ENCODE measurements at regions not wholly inside any gene's neighbourhood (a gene's known extent, or its start where the extent isn't known, plus 50 kb on each side); places are given as distances from the start of the nearest gene placed in this dataset.
A peak's percentile ranks its signal among the peaks of the same experiment; 100 is the strongest.
"Not testable (repeated sequence)": the region's sequence is repeated elsewhere in the genome, so short reads cannot be mapped to it uniquely, and the experiment has no call there.

DNA sequence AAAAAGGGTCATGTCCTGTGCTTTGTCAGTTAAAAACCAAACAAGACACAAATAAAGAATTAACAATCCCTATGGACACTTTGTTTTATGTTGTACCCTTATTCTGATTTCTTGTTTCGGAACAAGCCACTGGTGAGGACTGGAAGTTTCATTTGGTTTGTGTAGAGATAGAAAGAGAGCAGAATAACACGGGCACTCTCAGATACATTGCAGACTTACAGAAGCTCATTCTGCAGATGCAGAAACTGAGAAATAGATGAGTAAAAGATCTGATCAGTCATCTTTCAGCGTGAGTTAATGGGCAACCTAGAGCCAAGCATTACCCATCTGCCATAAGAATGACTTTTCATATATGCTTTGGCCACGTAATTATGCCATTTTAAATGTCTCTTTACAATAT lies 407.6 kb downstream of the RAB38 start:
- H3K79me2 ChIP-seq (ENCODE audit: low read length): no peaks in the 10 kb centered on the region

DNA sequence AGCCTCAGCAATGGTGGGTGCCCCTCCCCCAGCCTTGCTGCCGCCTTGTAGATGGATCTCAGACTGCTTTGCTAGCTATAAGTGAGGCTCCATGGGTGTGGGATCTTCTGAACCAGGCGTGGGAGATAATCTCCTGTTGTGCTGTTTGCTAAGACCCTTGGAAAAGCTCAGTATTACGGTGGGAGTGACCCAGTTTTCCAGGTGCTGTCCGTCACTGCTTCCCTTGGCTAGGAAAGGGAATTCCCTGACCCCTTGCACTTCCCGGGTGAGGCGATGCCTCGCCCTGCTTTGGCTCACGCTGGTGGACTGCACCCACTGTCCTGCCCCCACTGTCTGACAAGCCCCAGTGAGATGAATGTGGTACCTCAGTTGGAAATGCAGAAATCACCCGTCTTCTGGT lies 411.2 kb downstream of the RAB38 start:
- ATAC-seq (peak; percentile 31), DNase-seq (peak; percentile 25)
- H3K27me3 ChIP-seq (ENCODE audit: low read length); H3K9me3 ChIP-seq (ENCODE audit: low read length); H3K36me3 ChIP-seq (ENCODE audit: low read depth, low read length); H3K9me2 ChIP-seq (replicated peaks; ENCODE audit: low read length); BruUV-seq (replicated peaks); H3F3A ChIP-seq (ENCODE audit: low read length, unreplicated experiment); H3K79me2 ChIP-seq (ENCODE audit: low read length); H4K20me1 ChIP-seq (ENCODE audit: low read length): not testable (repeated sequence)
- Histone ChIP-seq H3K4me3 (ENCODE audit: low read length) (0 out of 2 replicates have a peak overlapping the region, but pooled peaks have one; percentile 29), H2AFZ (ENCODE audit: low read length) (peak overlapping the region; percentile 49; the same call in 1 of the 2 replicates), H3K4me1 (ENCODE audit: insufficient read depth, low read length) (peaks cover 15% of the 10 kb centered on the region), H3K27ac (ENCODE audit: low read length) (peak overlapping the region; percentile 83), H3K9ac (ENCODE audit: low read length) (peak overlapping the region; percentile 59), H3K4me2 (ENCODE audit: low read length) (peak overlapping the region; percentile 8)
- POLR2A ChIA-PET (ENCODE audit: unreplicated experiment): interaction anchor here (0.6 kb wide), 3 partner anchors 72 to 283 kb away, joined by 3 to 4 read pairs (median 3); no protein-coding TSS in a partner anchor
- intact Hi-C loops (cut with micrococcal nuclease): loop anchor here (2.0 kb wide), 2 partner anchors 47 to 57 kb away; no protein-coding TSS in a partner anchor
- CTCF ChIA-PET: interaction anchor here (1.1 to 1.2 kb wide), 2 partner anchors 37 to 114 kb away, joined by 3 read pairs; no protein-coding TSS in a partner anchor

More for the DNA sequence above, 407.6 kb downstream of the RAB38 start:
- no peak overlapping the region for H2AFZ ChIP-seq (ENCODE audit: low read length)
- BruUV-seq (replicated peaks): no TSS peak
- H3F3A ChIP-seq (ENCODE audit: low read length, unreplicated experiment): no peaks in the 10 kb centered on the region
- H3K9me3 ChIP-seq (ENCODE audit: low read length): no peaks in the 10 kb centered on the region
- H4K20me1 ChIP-seq (ENCODE audit: low read length): no peaks in the 10 kb centered on the region
- no peak for TF ChIP-seq EZH2 (IDR thresholded peaks at IDR 0.05; ENCODE audit: low read length, unreplicated experiment)
- H3K27ac ChIP-seq (ENCODE audit: low read length): no peak overlapping the region
- no peaks in the 10 kb centered on the region for H3K9me2 ChIP-seq (replicated peaks; ENCODE audit: low read length)
- no peak overlapping the region for H3K4me2 ChIP-seq (ENCODE audit: low read length)
- DNase-seq (no peak), ATAC-seq (no peak)
- no peaks in the 10 kb centered on the region for H3K36me3 ChIP-seq (ENCODE audit: low read depth, low read length)
- no peak overlapping the region for H3K4me3 ChIP-seq (ENCODE audit: low read length)
- intact Hi-C loops (cut with micrococcal nuclease): loop anchor here (5.0 kb wide), 1 partner anchor 110 kb away; no protein-coding TSS in a partner anchor
- no peaks in the 10 kb centered on the region; the same call in 1 of the 2 replicates for H3K27me3 ChIP-seq (ENCODE audit: low read length)
- ChIA-PET CTCF (no interaction called here), POLR2A (ENCODE audit: unreplicated experiment) (no interaction called here)
- H3K9ac ChIP-seq (ENCODE audit: low read length): no peak overlapping the region
- peaks cover 15% of the 10 kb centered on the region for H3K4me1 ChIP-seq (ENCODE audit: insufficient read depth, low read length)

DNA sequence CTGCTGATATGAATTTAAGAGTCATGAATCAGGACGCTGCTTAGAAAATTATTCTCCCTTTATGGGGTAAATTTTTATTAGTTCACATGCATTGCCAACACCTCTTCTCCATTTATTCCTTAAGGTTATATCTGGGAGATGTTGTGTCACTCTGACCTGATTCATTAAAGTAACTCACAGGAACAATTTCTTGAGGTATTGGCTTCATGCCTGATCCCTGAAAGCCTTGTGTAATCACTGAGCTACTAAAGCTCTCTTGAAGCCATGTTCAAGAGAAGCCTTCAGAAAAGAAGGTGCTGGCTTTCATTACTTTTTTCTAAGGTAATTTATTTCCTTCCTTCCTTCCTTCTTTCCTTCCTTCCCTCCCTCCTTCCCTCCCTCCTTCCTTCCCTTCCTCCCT lies 420.6 kb downstream of the RAB38 start:
- ChIA-PET POLR2A (ENCODE audit: unreplicated experiment) (interaction anchor here (0.6 kb wide), 1 partner anchor 877 kb away, joined by 3 read pairs; no protein-coding TSS in a partner anchor), CTCF (no interaction called here)
- no peaks in the 10 kb centered on the region for H3K27me3 ChIP-seq (ENCODE audit: low read length)
- no peaks in the 10 kb centered on the region for H3K9me2 ChIP-seq (replicated peaks; ENCODE audit: low read length)
- H3F3A ChIP-seq (ENCODE audit: low read length, unreplicated experiment): no peaks in the 10 kb centered on the region
- H2AFZ ChIP-seq (ENCODE audit: low read length): no peak overlapping the region
- H3K4me3 ChIP-seq (ENCODE audit: low read length): no peak overlapping the region
- H3K36me3 ChIP-seq (ENCODE audit: low read depth, low read length): no peaks in the 10 kb centered on the region
- H3K27ac ChIP-seq (ENCODE audit: low read length): no peak overlapping the region
- ATAC-seq: peak; percentile 54
- no peaks in the 10 kb centered on the region for H3K9me3 ChIP-seq (ENCODE audit: low read length)
- H3K4me2 ChIP-seq (ENCODE audit: low read length): no peak overlapping the region
- TF ChIP-seq EZH2 (IDR thresholded peaks at IDR 0.05; ENCODE audit: low read length, unreplicated experiment) (no peak), EZH2phosphoT487 (IDR thresholded peaks at IDR 0.05; ENCODE audit: borderline replicate concordance, low read length) (no peak)
- TF ChIP-seq, protein P1, sequence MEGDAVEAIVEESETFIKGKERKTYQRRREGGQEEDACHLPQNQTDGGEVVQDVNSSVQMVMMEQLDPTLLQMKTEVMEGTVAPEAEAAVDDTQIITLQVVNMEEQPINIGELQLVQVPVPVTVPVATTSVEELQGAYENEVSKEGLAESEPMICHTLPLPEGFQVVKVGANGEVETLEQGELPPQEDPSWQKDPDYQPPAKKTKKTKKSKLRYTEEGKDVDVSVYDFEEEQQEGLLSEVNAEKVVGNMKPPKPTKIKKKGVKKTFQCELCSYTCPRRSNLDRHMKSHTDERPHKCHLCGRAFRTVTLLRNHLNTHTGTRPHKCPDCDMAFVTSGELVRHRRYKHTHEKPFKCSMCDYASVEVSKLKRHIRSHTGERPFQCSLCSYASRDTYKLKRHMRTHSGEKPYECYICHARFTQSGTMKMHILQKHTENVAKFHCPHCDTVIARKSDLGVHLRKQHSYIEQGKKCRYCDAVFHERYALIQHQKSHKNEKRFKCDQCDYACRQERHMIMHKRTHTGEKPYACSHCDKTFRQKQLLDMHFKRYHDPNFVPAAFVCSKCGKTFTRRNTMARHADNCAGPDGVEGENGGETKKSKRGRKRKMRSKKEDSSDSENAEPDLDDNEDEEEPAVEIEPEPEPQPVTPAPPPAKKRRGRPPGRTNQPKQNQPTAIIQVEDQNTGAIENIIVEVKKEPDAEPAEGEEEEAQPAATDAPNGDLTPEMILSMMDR (conservative IDR thresholded peaks at IDR 0.05; ENCODE audit: low read depth, low read length): no peak
- H3K9ac ChIP-seq (ENCODE audit: low read length): no peak overlapping the region
- intact Hi-C loops (cut with micrococcal nuclease): no loop called here
- no TSS peak for BruUV-seq (replicated peaks)
- no peaks in the 10 kb centered on the region for H3K79me2 ChIP-seq (ENCODE audit: low read length)
- peak; percentile 19 for DNase-seq
- H4K20me1 ChIP-seq (ENCODE audit: low read length): no peaks in the 10 kb centered on the region
- H3K4me1 ChIP-seq (ENCODE audit: insufficient read depth, low read length): no peaks in the 10 kb centered on the region

DNA sequence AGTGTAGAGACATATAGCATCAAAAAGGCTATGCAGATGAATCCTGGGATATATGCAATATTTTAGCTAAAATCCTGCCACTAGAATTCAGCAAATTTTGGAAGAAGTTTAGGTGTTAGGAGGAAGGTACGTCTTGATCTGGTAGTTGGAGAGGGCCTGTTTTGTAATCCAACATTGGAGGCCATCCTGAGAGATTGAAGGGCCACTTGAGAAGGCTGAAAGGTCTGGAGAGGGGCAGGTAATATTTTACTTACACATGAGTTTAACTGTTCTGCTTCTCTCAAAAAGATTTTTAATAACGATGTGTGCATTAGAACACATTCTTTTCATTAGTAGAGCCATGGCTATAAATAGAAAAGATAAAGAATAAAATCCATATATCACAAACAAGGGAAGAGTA lies 422.1 kb downstream of the RAB38 start:
- Histone ChIP-seq H3K4me1 (ENCODE audit: insufficient read depth, low read length) (no peaks in the 10 kb centered on the region), H3K4me3 (ENCODE audit: low read length) (no peak overlapping the region), H3K79me2 (ENCODE audit: low read length) (no peaks in the 10 kb centered on the region), H3K9me3 (ENCODE audit: low read length) (no peaks in the 10 kb centered on the region), H3K27me3 (ENCODE audit: low read length) (no peaks in the 10 kb centered on the region), H2AFZ (ENCODE audit: low read length) (no peak overlapping the region), H3K36me3 (ENCODE audit: low read depth, low read length) (no peaks in the 10 kb centered on the region), H3K27ac (ENCODE audit: low read length) (no peak overlapping the region), H3K4me2 (ENCODE audit: low read length) (no peak overlapping the region), H4K20me1 (ENCODE audit: low read length) (no peaks in the 10 kb centered on the region), H3K9ac (ENCODE audit: low read length) (no peak overlapping the region), H3F3A (ENCODE audit: low read length, unreplicated experiment) (no peaks in the 10 kb centered on the region), H3K9me2 (replicated peaks; ENCODE audit: low read length) (no peaks in the 10 kb centered on the region)
- ChIA-PET POLR2A (ENCODE audit: unreplicated experiment) (no interaction called here), CTCF (no interaction called here)
- no TSS peak for BruUV-seq (replicated peaks)
- DNase-seq (no peak), ATAC-seq (no peak)
- intact Hi-C loops (cut with micrococcal nuclease): no loop called here
- TF ChIP-seq, protein P1 (conservative IDR thresholded peaks at IDR 0.05; ENCODE audit: low read depth, low read length): no peak
- TF ChIP-seq EZH2phosphoT487 (IDR thresholded peaks at IDR 0.05; ENCODE audit: borderline replicate concordance, low read length): no peak
- TF ChIP-seq EZH2 (IDR thresholded peaks at IDR 0.05; ENCODE audit: low read length, unreplicated experiment): no peak

Data from PC-3 (cell line).